Myocyte (in vitro differentiated cells): ENCODE measurements at regions not wholly inside any gene's neighbourhood (a gene's known extent, or its start where the extent isn't known, plus 50 kb on each side); places are given as distances from the start of the nearest gene placed in this dataset.
A peak's percentile ranks its signal among the peaks of the same experiment; 100 is the strongest.
"Not testable (repeated sequence)": the region's sequence is repeated elsewhere in the genome, so short reads cannot be mapped to it uniquely, and the experiment has no call there.

Experiments
- DNase-seq: peaks from one replicate; pipeline ENCODE4 v3.0.0-alpha.2; 2012; ENCODE audit warnings: low read depth

DNA sequence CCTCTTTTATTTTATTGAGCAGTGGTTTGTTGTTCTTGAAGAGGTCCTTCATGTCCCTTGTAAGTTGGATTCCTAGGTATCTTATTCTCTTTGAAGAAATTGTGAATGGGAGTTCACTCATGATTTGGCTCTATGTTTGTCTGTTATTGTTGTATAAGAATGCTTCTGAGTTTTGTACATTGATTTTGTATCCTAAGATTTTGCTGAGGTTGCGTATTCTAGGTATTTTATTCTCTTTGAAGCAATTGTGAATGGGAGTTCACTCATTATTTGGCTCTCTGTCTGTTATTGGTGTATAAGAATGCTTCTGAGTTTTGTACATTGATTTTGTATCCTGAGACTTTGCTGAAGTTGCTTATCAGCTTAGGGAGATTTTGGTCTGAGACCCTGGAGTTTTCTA, 193.5 kb upstream of the EIF1AY start:
- DNase-seq, result not testable (repeated sequence)

DNA sequence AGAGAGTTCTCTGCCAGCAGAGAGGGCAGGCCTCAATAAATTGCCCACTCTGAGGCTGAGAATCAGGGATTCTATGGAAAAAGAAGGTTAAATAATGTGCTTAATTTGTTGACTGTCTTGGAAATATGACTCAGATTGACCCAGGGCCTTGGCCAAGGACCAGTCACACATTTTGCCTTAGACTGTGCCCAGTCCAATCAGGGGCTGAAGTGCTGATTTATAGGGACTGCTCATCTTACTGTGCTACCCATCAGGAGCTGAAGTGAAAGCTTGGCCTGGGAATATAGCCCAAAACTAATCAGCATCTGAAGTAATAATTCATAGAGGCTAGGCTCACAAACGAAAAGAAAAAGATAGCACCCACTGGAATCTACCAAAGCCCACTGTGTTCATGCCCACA, 167.4 kb upstream of the EIF1AY start:
- no peak for DNase-seq

DNA sequence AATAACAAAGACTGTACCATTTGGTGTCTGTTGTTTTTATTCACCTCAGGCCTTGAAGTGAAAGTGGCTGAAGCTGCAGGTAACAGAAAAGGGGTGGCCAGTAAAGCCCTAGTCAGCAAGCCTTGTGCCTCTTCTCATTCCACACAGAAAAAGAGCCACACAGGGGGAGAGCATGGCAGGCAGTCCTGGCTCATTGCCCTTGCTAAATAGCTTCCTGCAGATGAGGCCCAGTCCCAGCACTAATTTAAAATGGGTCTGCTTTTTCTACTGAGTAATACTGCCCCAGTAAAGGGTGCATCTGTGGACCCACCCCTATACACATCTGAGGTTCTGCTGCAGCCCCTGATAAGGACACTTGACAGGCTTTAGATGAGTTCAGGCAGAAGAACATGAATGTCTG, 152.8 kb upstream of the EIF1AY start:
- DNase-seq, result no peak

DNA sequence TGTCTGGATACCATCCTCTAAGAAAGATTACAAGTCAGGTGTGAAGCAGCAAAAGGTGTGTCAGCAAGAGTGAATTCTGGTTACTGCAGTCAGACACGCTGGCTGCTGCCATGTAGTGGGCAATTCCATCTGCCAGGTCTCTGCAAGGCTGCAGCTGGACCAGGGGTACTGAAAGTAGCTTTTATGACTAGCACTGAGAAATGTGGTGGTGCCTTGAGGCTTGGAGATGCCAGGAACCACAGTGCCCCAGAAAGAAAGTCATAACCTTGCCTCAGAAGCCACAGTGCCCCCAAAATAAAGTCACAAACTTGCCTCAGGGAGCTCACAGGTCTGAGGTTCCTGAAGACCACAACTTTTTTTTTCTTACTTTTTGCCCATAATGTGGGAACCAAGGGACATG, 141.9 kb upstream of the EIF1AY start:
- DNase-seq, result no peak

DNA sequence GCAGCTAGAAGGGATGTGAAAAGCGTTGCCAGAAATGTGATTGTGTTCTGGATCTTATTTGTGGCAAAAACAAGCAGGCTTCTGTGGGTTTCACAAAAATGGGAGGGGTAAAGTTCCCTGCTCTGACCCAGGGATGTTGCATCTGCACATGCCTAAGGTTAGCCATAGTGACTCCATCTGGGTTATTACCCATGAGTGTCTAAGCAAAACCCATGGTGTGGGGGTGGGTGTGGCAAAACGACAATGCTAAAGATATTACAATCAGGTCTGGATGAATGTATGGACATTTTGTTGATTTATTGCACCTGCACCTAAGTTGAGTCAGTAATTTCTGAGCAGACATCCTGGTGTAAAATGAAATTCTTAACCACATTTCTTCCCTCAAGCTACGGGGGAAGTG, 131.4 kb upstream of the EIF1AY start:
- DNase-seq, result no peak

DNA sequence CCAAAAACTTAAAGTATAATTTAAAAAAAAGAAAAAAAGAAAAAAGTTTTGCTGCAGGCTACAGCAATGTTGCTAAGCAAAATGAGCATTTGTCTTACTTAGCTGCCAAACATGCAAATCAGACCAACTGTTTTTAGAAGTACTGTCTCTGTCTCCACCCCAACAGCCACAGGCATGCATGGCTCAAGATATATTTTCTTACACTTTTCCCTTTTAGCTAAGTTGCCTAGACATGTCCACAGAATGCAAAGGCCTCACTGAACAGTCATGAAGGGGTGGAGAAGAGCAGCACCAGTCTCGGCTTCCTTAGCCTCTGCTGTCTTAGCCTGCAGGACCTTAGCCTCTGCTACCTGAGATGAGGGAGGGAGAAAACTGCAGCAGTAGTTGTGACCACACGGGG, 128.0 kb upstream of the EIF1AY start:
- DNase-seq, result peak; percentile 1

DNA sequence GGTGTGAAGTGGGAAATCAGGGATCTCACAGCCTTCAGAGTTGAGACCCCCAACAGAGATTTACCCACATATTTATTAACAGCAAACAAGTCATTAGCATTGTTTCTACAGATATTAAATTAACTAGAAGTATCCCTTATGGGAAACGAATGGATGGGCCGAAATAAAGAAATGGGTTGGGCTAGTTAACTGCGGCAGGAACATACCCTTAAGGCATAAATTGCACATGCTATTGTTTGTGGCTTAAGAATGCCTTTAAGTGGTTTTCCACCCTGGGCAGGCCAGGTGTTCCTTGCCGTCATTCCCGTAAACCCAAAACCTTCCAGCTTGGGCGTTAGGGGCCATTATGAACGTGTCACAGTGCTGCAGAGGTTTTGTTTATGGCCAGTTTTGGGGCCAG, 126.3 kb upstream of the EIF1AY start:
- DNase-seq, result no peak

DNA sequence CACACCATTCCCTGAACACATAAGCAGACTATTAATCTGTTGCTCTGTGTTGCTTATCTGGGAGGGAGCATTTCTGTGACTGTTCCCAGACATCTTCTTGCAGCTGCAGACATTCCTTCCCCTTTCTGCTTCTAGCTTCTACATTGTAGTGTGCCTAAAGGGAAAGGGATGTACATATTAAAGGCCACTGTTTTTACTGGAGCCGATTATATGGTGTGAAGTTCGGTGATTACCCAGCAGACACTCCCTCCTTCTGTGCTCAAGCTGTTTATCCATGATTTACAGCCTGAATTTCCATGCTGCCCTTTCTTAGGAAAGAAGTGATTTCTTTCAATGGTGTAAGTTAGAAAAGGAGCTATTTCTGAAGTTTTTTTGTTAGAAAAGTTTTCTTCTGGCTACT, 105.4 kb upstream of the EIF1AY start:
- DNase-seq, result no peak

DNA sequence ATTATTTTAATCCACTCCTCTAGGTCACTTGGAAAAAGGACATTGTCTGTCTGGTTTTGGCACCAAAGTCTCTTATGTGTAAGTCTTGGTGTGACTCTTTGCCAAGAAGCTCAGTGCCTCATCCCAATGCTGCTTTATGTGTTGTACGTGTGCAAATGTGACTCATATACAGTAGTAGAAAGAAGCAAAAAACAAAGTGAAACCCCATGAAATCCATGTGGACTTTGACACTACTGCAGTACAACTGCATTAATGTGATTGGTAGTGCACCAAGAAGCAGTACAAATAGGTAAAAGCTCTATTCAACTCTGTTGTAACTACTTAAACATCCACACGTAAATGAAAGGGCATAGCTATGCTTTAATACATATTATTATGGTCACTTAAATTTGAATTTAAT, 59.6 kb upstream of the EIF1AY start:
- DNase-seq, result no peak
